Psoas muscle (tissue), 7 donors: ENCODE measurements at regions not wholly inside any gene's neighbourhood (a gene's known extent, or its start where the extent isn't known, plus 50 kb on each side); places are given as distances from the start of the nearest gene placed in this dataset.

Source experiments
- ATAC-seq, 4 donors: fragments of 200-7000 bp; cut with Tn5 transposase; one replicate each; pipeline ENCODE4 v1.9.1; 2020; ENCODE audit warnings: moderate library complexity in 3 of 4, mild to moderate bottlenecking in 2 of 4
- DNase-seq, 2 donors: peaks; one replicate each; pipeline ENCODE4 v3.0.0-alpha.2; 2020
- H3K27ac ChIP-seq: fragments of 200-600 bp; one replicate; pipeline ENCODE4 v1.8.0; 2022
- H3K27me3 ChIP-seq, 3 donors: fragments of 200-600 bp in 1 of 3; one replicate each; pipeline versions ENCODE4 v1.6.1 to v1.8.0; 2013 to 2022; ENCODE audit warnings: low read length in 2 of 3, mild to moderate bottlenecking in 2 of 3, moderate library complexity in 1 of 3; ENCODE audit not compliant: insufficient read depth in 3 of 3
- H3K36me3 ChIP-seq, 2 donors: fragments of 200-600 bp in 1 of 2; one replicate each; pipeline versions ENCODE4 v1.6.1 to v1.8.0; 2013 to 2022; ENCODE audit warnings: low read depth in 1 of 2, mild to moderate bottlenecking in 1 of 2, moderate library complexity in 1 of 2; ENCODE audit not compliant: insufficient read depth in 1 of 2
- H3K4me1 ChIP-seq: fragments of 200-600 bp; one replicate; pipeline ENCODE4 v1.8.0; 2022
- H3K4me3 ChIP-seq: fragments of 200-600 bp; one replicate; pipeline ENCODE4 v1.8.0; 2022; ENCODE audit warnings: mild to moderate bottlenecking
- H3K9me3 ChIP-seq: fragments of 200-600 bp; one replicate; pipeline ENCODE4 v1.8.0; 2022
- WGBS, 3 donors: extraction: QIAGEN DNeasy Blood & Tissue Kit; methylation state at CpG; one replicate each; pipeline versions ENCODE4 v1.1.6 to v1.1.7; 2013; 5-methylcytosine and 5-hydroxymethylcytosine counted together
- intact Hi-C, 2 donors: fragments of 100-400 bp; cut with DNase I; formaldehyde crosslinking; loops; one replicate each; pipeline versions ENCODE4 v1.11.0 to v1.14.2; 2022
- TF ChIP-seq, protein P1 (sequence below): fragments of 200-600 bp; IDR thresholded peaks from one replicate; pipeline ENCODE4 v1.8.0; 2022; ENCODE audit warnings: antibody characterized with exemption
- donor health status: healthy with polysubstance abuse.
- donor health status: DM: no; HTN: no; CAD: no; lungs with moderate emphysema.
- donor health status: Bipolar disorder and iron deficiency.
- donor health status: healthy.
- donor health status: DM: yes; HTN: yes; CAD: no.
- donor health status: DM: no; HTN: no; CAD: no.
- donor health status: DM: yes; HTN: yes; CAD: no.

DNA sequence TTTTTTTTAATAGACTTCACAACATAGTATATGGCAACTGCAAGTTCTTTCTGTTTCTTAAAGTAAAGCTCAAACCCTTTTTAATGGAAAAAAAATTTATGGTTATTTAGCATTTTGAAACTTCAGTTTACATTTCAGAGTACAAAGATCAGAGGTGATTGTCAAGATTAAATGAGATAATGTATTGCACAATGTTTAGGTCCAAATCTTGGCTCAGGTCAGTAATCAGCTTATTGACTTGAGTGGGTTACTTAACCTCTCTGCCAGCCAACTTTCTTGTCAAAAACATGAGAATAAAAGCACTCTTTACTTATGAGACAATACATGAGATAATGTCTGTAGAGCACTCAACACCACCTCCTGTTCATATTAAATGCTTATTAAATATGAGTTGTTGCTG is 345.1 kb upstream of the PTPRD start:
- intact Hi-C loops, result no loop called here
- H3K4me1 ChIP-seq, result no peaks in the 10 kb centered on the region
- no peak overlapping the region for H3K27ac ChIP-seq
- no peaks in the 10 kb centered on the region for H3K27me3 ChIP-seq
- H3K36me3 ChIP-seq, result no peaks in the 10 kb centered on the region
- H3K9me3 ChIP-seq, result no peaks in the 10 kb centered on the region
- no peak overlapping the region for H3K4me3 ChIP-seq
- TF ChIP-seq, protein P1, sequence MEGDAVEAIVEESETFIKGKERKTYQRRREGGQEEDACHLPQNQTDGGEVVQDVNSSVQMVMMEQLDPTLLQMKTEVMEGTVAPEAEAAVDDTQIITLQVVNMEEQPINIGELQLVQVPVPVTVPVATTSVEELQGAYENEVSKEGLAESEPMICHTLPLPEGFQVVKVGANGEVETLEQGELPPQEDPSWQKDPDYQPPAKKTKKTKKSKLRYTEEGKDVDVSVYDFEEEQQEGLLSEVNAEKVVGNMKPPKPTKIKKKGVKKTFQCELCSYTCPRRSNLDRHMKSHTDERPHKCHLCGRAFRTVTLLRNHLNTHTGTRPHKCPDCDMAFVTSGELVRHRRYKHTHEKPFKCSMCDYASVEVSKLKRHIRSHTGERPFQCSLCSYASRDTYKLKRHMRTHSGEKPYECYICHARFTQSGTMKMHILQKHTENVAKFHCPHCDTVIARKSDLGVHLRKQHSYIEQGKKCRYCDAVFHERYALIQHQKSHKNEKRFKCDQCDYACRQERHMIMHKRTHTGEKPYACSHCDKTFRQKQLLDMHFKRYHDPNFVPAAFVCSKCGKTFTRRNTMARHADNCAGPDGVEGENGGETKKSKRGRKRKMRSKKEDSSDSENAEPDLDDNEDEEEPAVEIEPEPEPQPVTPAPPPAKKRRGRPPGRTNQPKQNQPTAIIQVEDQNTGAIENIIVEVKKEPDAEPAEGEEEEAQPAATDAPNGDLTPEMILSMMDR, result no peak
- DNase-seq (no peak), ATAC-seq (no peak)

DNA sequence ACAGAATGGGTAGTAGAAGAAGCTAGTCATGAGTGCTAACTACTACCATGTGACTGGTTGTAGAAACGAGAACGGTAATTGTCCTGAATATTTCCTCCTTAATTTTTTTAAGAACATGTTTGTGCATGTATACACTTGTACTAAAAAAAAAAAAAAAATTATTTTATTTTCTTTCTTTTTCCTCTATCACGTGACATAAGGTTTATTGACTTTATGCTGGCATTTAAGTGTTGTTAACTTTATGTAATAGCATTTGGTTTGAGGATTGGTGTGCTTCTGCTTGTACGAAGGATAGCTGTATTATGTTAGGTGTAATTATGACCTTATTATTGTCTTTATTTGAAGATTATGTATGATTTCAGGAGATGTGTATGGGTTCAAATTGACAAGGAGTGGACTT is 349.1 kb upstream of the PTPRD start:
- intact Hi-C loops, result no loop called here
- ATAC-seq (no peak), DNase-seq (no peak)
- Histone ChIP-seq H3K4me3 (no peak overlapping the region), H3K27ac (no peak overlapping the region), H3K36me3 (no peaks in the 10 kb centered on the region), H3K4me1 (no peaks in the 10 kb centered on the region), H3K27me3 (no peaks in the 10 kb centered on the region), H3K9me3 (no peaks in the 10 kb centered on the region)
- TF ChIP-seq, protein P1, result no peak
- 81 to 86% (median 85%) methylated on average over 4 of the region's 4 CpGs for WGBS, 3 donors

DNA sequence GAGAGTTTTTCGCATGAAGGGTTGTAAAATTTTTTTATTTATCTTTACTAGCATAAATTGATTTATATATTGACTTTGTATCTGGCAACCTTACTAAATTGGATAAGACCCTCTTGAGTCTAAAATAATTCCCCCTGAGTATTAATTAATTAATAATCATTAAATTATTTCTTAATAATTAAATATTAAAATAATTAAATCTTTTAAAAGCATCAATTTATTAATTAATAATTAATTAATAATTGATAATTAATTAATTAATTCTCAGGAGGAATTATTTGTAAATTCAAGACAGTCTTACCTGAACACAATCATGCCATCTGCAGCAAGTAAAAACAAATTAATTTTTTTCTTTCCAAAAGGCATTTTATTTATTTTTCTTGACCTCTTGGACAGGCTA is 370.4 kb upstream of the PTPRD start:
- no peak for DNase-seq
- TF ChIP-seq, protein P1, result no peak
- H3K27ac ChIP-seq, result no peak overlapping the region
- no peaks in the 10 kb centered on the region for H3K36me3 ChIP-seq
- no peaks in the 10 kb centered on the region for H3K27me3 ChIP-seq
- H3K4me1 ChIP-seq, result no peaks in the 10 kb centered on the region
- intact Hi-C loops, result no loop called here
- ATAC-seq, result no peak
- H3K4me3 ChIP-seq, result no peak overlapping the region
- WGBS, 3 donors, result 78 to 83% (median 78%) methylated on average over 1 of the region's 1 CpG
- no peaks in the 10 kb centered on the region for H3K9me3 ChIP-seq

DNA sequence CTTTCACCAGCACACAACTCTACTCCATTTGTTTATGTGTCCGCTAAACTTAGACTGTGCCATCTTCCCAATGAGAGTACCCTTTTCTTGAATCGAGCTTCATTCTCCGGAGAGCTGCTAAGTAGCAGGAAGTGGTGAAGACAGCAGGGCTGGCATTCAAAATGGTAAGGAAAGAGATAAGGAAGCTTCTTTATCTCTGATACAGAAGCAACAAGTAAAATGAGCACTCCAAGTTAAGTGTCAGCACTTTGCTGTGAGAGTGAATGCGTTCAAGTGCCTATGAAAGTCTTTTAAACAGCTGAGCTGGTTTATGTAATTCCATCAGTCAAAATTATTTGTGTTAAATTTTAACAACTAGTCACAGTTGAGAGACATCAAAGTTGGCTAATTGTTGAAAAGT is 386.8 kb upstream of the PTPRD start:
- intact Hi-C loops, result no loop called here
- ATAC-seq, result no peak

DNA sequence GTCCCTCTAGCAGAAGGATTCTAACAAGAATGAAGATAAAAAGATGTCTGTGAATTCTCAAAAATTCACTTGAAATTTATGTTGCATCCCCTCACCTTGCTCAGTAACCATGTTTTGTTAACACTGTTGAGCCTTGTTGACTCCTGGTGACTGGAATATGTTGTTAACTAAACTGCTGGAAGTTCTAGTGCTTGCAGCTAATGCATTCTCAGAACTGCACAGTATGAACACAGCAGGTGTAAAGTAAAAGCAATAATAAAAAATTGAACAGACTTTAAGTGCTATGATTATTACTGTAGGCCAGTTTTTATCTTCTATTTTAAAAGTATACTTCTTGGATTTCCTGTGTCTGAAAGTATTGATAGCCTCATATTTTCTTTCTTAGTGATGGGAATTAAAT is 388.7 kb upstream of the PTPRD start:
- Histone ChIP-seq H3K9me3 (no peaks in the 10 kb centered on the region), H3K4me3 (no peak overlapping the region), H3K27me3 (no peaks in the 10 kb centered on the region), H3K27ac (no peak overlapping the region), H3K36me3 (no peaks in the 10 kb centered on the region), H3K4me1 (no peaks in the 10 kb centered on the region)
- TF ChIP-seq, protein P1, result no peak
- ATAC-seq (no peak), DNase-seq (no peak)
- intact Hi-C loops, result no loop called here

More for the DNA sequence above, 386.8 kb upstream of the PTPRD start:
- Histone ChIP-seq H3K27ac (no peak overlapping the region), H3K4me1 (no peaks in the 10 kb centered on the region), H3K4me3 (no peak overlapping the region), H3K27me3 (no peaks in the 10 kb centered on the region), H3K9me3 (no peaks in the 10 kb centered on the region), H3K36me3 (no peaks in the 10 kb centered on the region)
- 87 to 90% (median 90%) methylated on average over 4 of the region's 4 CpGs for WGBS, 3 donors
- no peak for DNase-seq
- TF ChIP-seq, protein P1, result no peak
